ENCODE measurements at regions not wholly inside any gene's neighbourhood (a gene's known extent, or its start where the extent isn't known, plus 50 kb on each side); places are given as distances from the start of the nearest gene placed in this dataset.

- intact Hi-C loops (cut with DNase I), result no loop called here
- Histone ChIP-seq H3K4me1 (replicated peaks) (no peaks in the 10 kb centered on the region), H3K36me3 (no peaks in the 10 kb centered on the region), H3K27ac (no peak overlapping the region), H3K4me3 (no peak overlapping the region), H3K27me3 (replicated peaks; ENCODE audit: insufficient read depth) (no peaks in the 10 kb centered on the region), H3K9me3 (no peaks in the 10 kb centered on the region)
- no peak for TF ChIP-seq CTCF (IDR thresholded peaks at IDR 0.05)
- no peak for TF ChIP-seq POLR2AphosphoS5 (IDR thresholded peaks at IDR 0.05)
- no peak for TF ChIP-seq POLR2A (IDR thresholded peaks at IDR 0.05)
- 72% methylated on average over 2 of the region's 2 CpGs for WGBS
- DNase-seq (ENCODE audit: low spot score), result no peak
Observed at GRCh38 chr18:64710105-64710861, 561.4 kb upstream of the LINC00305 start.

- no peak for DNase-seq (ENCODE audit: low spot score)
- Histone ChIP-seq H3K27ac (no peak overlapping the region), H3K4me3 (no peak overlapping the region), H3K9me3 (no peaks in the 10 kb centered on the region), H3K27me3 (replicated peaks; ENCODE audit: insufficient read depth) (no peaks in the 10 kb centered on the region), H3K4me1 (replicated peaks) (no peaks in the 10 kb centered on the region), H3K36me3 (no peaks in the 10 kb centered on the region)
- TF ChIP-seq CTCF (IDR thresholded peaks at IDR 0.05), result no peak
- no peak for TF ChIP-seq POLR2AphosphoS5 (IDR thresholded peaks at IDR 0.05)
- no peak for TF ChIP-seq POLR2A (IDR thresholded peaks at IDR 0.05)
- intact Hi-C loops (cut with DNase I), result no loop called here
Observed at GRCh38 chr18:64707052-64707451, 558.2 kb upstream of the LINC00305 start.

GRCh38 chr18:64699081-64699480 is 550.2 kb upstream of the LINC00305 start:
- intact Hi-C loops (cut with DNase I), result no loop called here
- no peak for DNase-seq (ENCODE audit: low spot score)
- 71% methylated on average over 2 of the region's 2 CpGs for WGBS

GRCh38 chr18:64695851-64696553 is 547.1 kb upstream of the LINC00305 start:
- H3K4me3 ChIP-seq, result no peak overlapping the region
- no peak for DNase-seq (ENCODE audit: low spot score)
- no peaks in the 10 kb centered on the region for H3K4me1 ChIP-seq (replicated peaks)
- TF ChIP-seq POLR2A (IDR thresholded peaks at IDR 0.05) (no peak), POLR2AphosphoS5 (IDR thresholded peaks at IDR 0.05) (no peak), CTCF (IDR thresholded peaks at IDR 0.05) (no peak)
- H3K27me3 ChIP-seq (replicated peaks; ENCODE audit: insufficient read depth), result no peaks in the 10 kb centered on the region
- no peak overlapping the region for H3K27ac ChIP-seq
- intact Hi-C loops (cut with DNase I), result no loop called here
- no peaks in the 10 kb centered on the region for H3K36me3 ChIP-seq
- WGBS, result 65% methylated on average over 9 of the region's 9 CpGs
- no peaks in the 10 kb centered on the region for H3K9me3 ChIP-seq

More at GRCh38 chr18:64699081-64699480, 550.2 kb upstream of the LINC00305 start:
- no peaks in the 10 kb centered on the region for H3K36me3 ChIP-seq
- no peak overlapping the region for H3K4me3 ChIP-seq
- TF ChIP-seq POLR2AphosphoS5 (IDR thresholded peaks at IDR 0.05) (no peak), CTCF (IDR thresholded peaks at IDR 0.05) (no peak), POLR2A (IDR thresholded peaks at IDR 0.05) (no peak)
- H3K27ac ChIP-seq, result no peak overlapping the region
- H3K9me3 ChIP-seq, result no peaks in the 10 kb centered on the region
- no peaks in the 10 kb centered on the region for H3K4me1 ChIP-seq (replicated peaks)
- no peaks in the 10 kb centered on the region for H3K27me3 ChIP-seq (replicated peaks; ENCODE audit: insufficient read depth)

- TF ChIP-seq POLR2AphosphoS5 (IDR thresholded peaks at IDR 0.05), result no peak
- no peak for TF ChIP-seq CTCF (IDR thresholded peaks at IDR 0.05)
- TF ChIP-seq POLR2A (IDR thresholded peaks at IDR 0.05), result no peak
- Histone ChIP-seq H3K27me3 (replicated peaks; ENCODE audit: insufficient read depth) (no peaks in the 10 kb centered on the region), H3K9me3 (no peaks in the 10 kb centered on the region), H3K4me1 (replicated peaks) (no peaks in the 10 kb centered on the region), H3K27ac (no peak overlapping the region), H3K36me3 (no peaks in the 10 kb centered on the region), H3K4me3 (no peak overlapping the region)
- intact Hi-C loops (cut with DNase I), result no loop called here
- WGBS, result 60% methylated on average over 4 of the region's 4 CpGs
- no peak for DNase-seq (ENCODE audit: low spot score)
Observed at GRCh38 chr18:64693766-64694165, 544.9 kb upstream of the LINC00305 start.
